DND-41 (cell line): ENCODE measurements at regions not wholly inside any gene's neighbourhood (a gene's known extent, or its start where the extent isn't known, plus 50 kb on each side); places are given as distances from the start of the nearest gene placed in this dataset.

Experiments
- EZH2 ChIP-seq: IDR thresholded peaks from 3 replicates; pipeline ENCODE4 v1.6.1; 2012; ENCODE audit warnings: borderline replicate concordance, low read depth, mild to moderate bottlenecking, moderate library complexity, low read length, inconsistent platforms; ENCODE audit not compliant: severe bottlenecking
- TF ChIP-seq, protein P1 (sequence below): IDR thresholded peaks from 2 replicates; pipeline ENCODE4 v1.5.1; 2012; ENCODE audit warnings: borderline replicate concordance, low read length, moderate library complexity, mild to moderate bottlenecking; ENCODE audit not compliant: poor library complexity, severe bottlenecking; ENCODE audit errors: extremely low read depth

- TF ChIP-seq, protein P1, sequence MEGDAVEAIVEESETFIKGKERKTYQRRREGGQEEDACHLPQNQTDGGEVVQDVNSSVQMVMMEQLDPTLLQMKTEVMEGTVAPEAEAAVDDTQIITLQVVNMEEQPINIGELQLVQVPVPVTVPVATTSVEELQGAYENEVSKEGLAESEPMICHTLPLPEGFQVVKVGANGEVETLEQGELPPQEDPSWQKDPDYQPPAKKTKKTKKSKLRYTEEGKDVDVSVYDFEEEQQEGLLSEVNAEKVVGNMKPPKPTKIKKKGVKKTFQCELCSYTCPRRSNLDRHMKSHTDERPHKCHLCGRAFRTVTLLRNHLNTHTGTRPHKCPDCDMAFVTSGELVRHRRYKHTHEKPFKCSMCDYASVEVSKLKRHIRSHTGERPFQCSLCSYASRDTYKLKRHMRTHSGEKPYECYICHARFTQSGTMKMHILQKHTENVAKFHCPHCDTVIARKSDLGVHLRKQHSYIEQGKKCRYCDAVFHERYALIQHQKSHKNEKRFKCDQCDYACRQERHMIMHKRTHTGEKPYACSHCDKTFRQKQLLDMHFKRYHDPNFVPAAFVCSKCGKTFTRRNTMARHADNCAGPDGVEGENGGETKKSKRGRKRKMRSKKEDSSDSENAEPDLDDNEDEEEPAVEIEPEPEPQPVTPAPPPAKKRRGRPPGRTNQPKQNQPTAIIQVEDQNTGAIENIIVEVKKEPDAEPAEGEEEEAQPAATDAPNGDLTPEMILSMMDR = no peak
- no peak for TF ChIP-seq EZH2
Measured at GRCh38 chr1:88538222-88538899, 145.7 kb upstream of the PKN2 start.
